ENCODE measurements at regions not wholly inside any gene's neighbourhood (a gene's known extent, or its start where the extent isn't known, plus 50 kb on each side); places are given as distances from the start of the nearest gene placed in this dataset.

GRCh38 chr6:14442242-14442641 lies 324.7 kb downstream of the CD83 start:
- no peak for DNase-seq

- no peak for DNase-seq
Observed at GRCh38 chr6:14443629-14444268, 326.2 kb downstream of the CD83 start.

GRCh38 chr6:14444295-14444972 lies 326.9 kb downstream of the CD83 start:
- DNase-seq = no peak

- DNase-seq = no peak
Observed at GRCh38 chr6:14447240-14447639, 329.7 kb downstream of the CD83 start.

- DNase-seq = no peak
Observed at GRCh38 chr6:14448246-14448645, 330.7 kb downstream of the CD83 start.

- DNase-seq = no peak
Observed at GRCh38 chr6:14450133-14450504, 332.5 kb downstream of the CD83 start.

GRCh38 chr6:14450578-14450977 lies 333.0 kb downstream of the CD83 start:
- no peak for DNase-seq

GRCh38 chr6:14451594-14452374 lies 334.2 kb downstream of the CD83 start:
- DNase-seq = no peak

- no peak for DNase-seq
Observed at GRCh38 chr6:14452567-14453527, 335.3 kb downstream of the CD83 start.

GRCh38 chr6:14453712-14454472 lies 336.3 kb downstream of the CD83 start:
- DNase-seq = no peak

- no peak for DNase-seq
Observed at GRCh38 chr6:14454473-14454775, 336.9 kb downstream of the CD83 start.

GRCh38 chr6:14455427-14455826 lies 337.9 kb downstream of the CD83 start:
- DNase-seq = no peak

GRCh38 chr6:14455876-14456648 lies 338.5 kb downstream of the CD83 start:
- no peak for DNase-seq

- DNase-seq = no peak
Observed at GRCh38 chr6:14456941-14457340, 339.4 kb downstream of the CD83 start.

- DNase-seq = peak; percentile 81
Observed at GRCh38 chr6:14458669-14459266, 341.2 kb downstream of the CD83 start.

- DNase-seq = no peak
Observed at GRCh38 chr6:14459315-14459714, 341.7 kb downstream of the CD83 start.

GRCh38 chr6:14460556-14460955 lies 343.0 kb downstream of the CD83 start:
- no peak for DNase-seq

GRCh38 chr6:14462135-14462534 lies 344.6 kb downstream of the CD83 start:
- no peak for DNase-seq

GRCh38 chr6:14462566-14462965 lies 345.0 kb downstream of the CD83 start:
- DNase-seq = no peak

GRCh38 chr6:14463110-14463509 lies 345.5 kb downstream of the CD83 start:
- no peak for DNase-seq

GRCh38 chr6:14464055-14464454 lies 346.5 kb downstream of the CD83 start:
- DNase-seq = no peak

Measured in EL (cell line).